Lower leg skin (tissue), 3 donors: ENCODE measurements at regions not wholly inside any gene's neighbourhood (a gene's known extent, or its start where the extent isn't known, plus 50 kb on each side); places are given as distances from the start of the nearest gene placed in this dataset.

Experiments used
- CTCF ChIP-seq, 3 donors: fragments of 450-650 bp; IDR thresholded peaks; one replicate each; pipeline ENCODE4 v1.5.1; 2016; ENCODE audit warnings: antibody characterized with exemption in 3 of 3, mild to moderate bottlenecking in 3 of 3, moderate library complexity in 2 of 3
- POLR2A ChIP-seq, 2 donors: fragments of 450-650 bp; IDR thresholded peaks; one replicate each; pipeline ENCODE4 v1.6.1; 2016 to 2017; ENCODE audit warnings: antibody characterized with exemption in 2 of 2, mild to moderate bottlenecking in 1 of 2, moderate library complexity in 1 of 2

- TF ChIP-seq POLR2A (IDR thresholded peaks at IDR 0.05) (no peak), CTCF (IDR thresholded peaks at IDR 0.05) (no peak)
Measured at GRCh38 chr4:23305026-23305425, 584.8 kb downstream of the PPARGC1A start.
